HEK293 (cell line): ENCODE measurements at regions not wholly inside any gene's neighbourhood (a gene's known extent, or its start where the extent isn't known, plus 50 kb on each side); places are given as distances from the start of the nearest gene placed in this dataset.

ENCODE experiments used
- CTCF ChIA-PET: fragments of 350-600 bp; formaldehyde crosslinking; extraction: SDS; loops from one replicate; lab custom pipeline; 2021; ENCODE audit warnings: antibody characterized with exemption; lab: Yijun Ruan, JAX
- POLR2A ChIA-PET: fragments of 300-600 bp; formaldehyde crosslinking; extraction: SDS; loops from one replicate; lab custom pipeline; 2020; ENCODE audit warnings: antibody characterized with exemption, inconsistent platforms; lab: Yijun Ruan, JAX
- H3K27ac ChIP-seq: fragments of 200-500 bp; sonication (Bioruptor generic); 2 replicates; pipeline ENCODE4 v1.5.1; 2014; ENCODE audit warnings: low read depth, low read length, control low read depth, inconsistent platforms; ENCODE audit errors: extremely low read depth
- H3K36me3 ChIP-seq, 2 experiments: fragments of 200-500 bp in 1 of 2; sonication (Bioruptor generic) in 1 of 2; 1 replicate in 1 of 2; 2 replicates in 1 of 2; pipeline ENCODE4 v1.5.1; 2014 to 2017; ENCODE audit warnings: inconsistent platforms in 2 of 2, low read length in 2 of 2; ENCODE audit not compliant: control insufficient read depth in 2 of 2, insufficient read depth in 1 of 2
- H3K4me1 ChIP-seq: fragments of 200-500 bp; sonication (Bioruptor generic); 2 replicates; pipeline ENCODE4 v1.5.1; 2014; ENCODE audit warnings: mild to moderate bottlenecking, low read length, inconsistent platforms; ENCODE audit not compliant: control insufficient read depth, insufficient read depth
- H3K4me3 ChIP-seq: 2 replicates; pipeline ENCODE4 v1.5.1; 2011; ENCODE audit warnings: low read depth, mild to moderate bottlenecking, control low read depth, low read length, moderate library complexity
- H3K9me3 ChIP-seq: fragments of 200-500 bp; sonication (Bioruptor generic); 2 replicates; pipeline ENCODE4 v1.5.1; 2014; ENCODE audit warnings: low read depth, low read length, inconsistent platforms; ENCODE audit not compliant: control insufficient read depth, insufficient read depth
- EGR2 ChIP-seq: fragments of 450-650 bp; formaldehyde crosslinking; IDR thresholded peaks from 2 replicates; pipeline ENCODE4 v1.5.1; 2016; ENCODE audit warnings: low read depth, missing biosample characterization, missing genetic modification characterization
- ELK4 ChIP-seq: IDR thresholded peaks from 2 replicates; pipeline ENCODE4 v1.6.1; 2011; ENCODE audit warnings: mild to moderate bottlenecking, low read depth, low read length, borderline replicate concordance
- GLIS2 ChIP-seq: fragments of 450-650 bp; formaldehyde crosslinking; IDR thresholded peaks from 2 replicates; pipeline ENCODE4 v1.5.1; 2016; ENCODE audit warnings: missing biosample characterization, missing genetic modification characterization
- HOXC10 ChIP-seq: sonication (generic); formaldehyde crosslinking; IDR thresholded peaks from 2 replicates; pipeline ENCODE4 v1.8.1; 2023; ENCODE audit warnings: mild to moderate bottlenecking, missing genetic modification reagents
- OSR2 ChIP-seq: fragments of 450-650 bp; formaldehyde crosslinking; IDR thresholded peaks from 2 replicates; pipeline ENCODE4 v1.5.1; 2016; ENCODE audit warnings: missing biosample characterization, missing genetic modification characterization
- PRDM6 ChIP-seq: fragments of 450-650 bp; formaldehyde crosslinking; IDR thresholded peaks from 2 replicates; pipeline ENCODE4 v1.5.1; 2017; ENCODE audit warnings: missing biosample characterization, missing genetic modification characterization
- RBAK ChIP-seq: fragments of 450-650 bp; formaldehyde crosslinking; IDR thresholded peaks from 2 replicates; pipeline ENCODE4 v1.5.1; 2016; ENCODE audit warnings: missing biosample characterization, missing genetic modification characterization
- REPIN1 ChIP-seq: fragments of 450-650 bp; formaldehyde crosslinking; IDR thresholded peaks from 2 replicates; pipeline ENCODE4 v1.5.1; 2017; ENCODE audit warnings: missing biosample characterization, missing genetic modification characterization, low read depth
- SP2 ChIP-seq: fragments of 450-650 bp; formaldehyde crosslinking; IDR thresholded peaks from 2 replicates; pipeline ENCODE4 v1.5.1; 2016; ENCODE audit warnings: missing biosample characterization, missing genetic modification characterization
- ZFP3 ChIP-seq: fragments of 450-650 bp; formaldehyde crosslinking; IDR thresholded peaks from 2 replicates; pipeline ENCODE4 v1.5.1; 2016; ENCODE audit warnings: low read depth, missing biosample characterization, missing genetic modification characterization
- ZFP37 ChIP-seq: fragments of 450-650 bp; formaldehyde crosslinking; IDR thresholded peaks from 2 replicates; pipeline ENCODE4 v1.5.1; 2016; ENCODE audit warnings: missing biosample characterization, missing genetic modification characterization
- ZNF114 ChIP-seq: fragments of 450-650 bp; formaldehyde crosslinking; IDR thresholded peaks from 2 replicates; pipeline ENCODE4 v1.5.0; 2017; ENCODE audit warnings: missing biosample characterization, missing genetic modification characterization
- ZNF18 ChIP-seq: fragments of 450-650 bp; formaldehyde crosslinking; IDR thresholded peaks from 2 replicates; pipeline ENCODE4 v1.5.1; 2016; ENCODE audit warnings: missing biosample characterization, missing genetic modification characterization
- ZNF202 ChIP-seq: fragments of 450-650 bp; formaldehyde crosslinking; IDR thresholded peaks from 2 replicates; pipeline ENCODE4 v1.5.1; 2016; ENCODE audit warnings: missing biosample characterization, missing genetic modification characterization, borderline replicate concordance
- ZNF335 ChIP-seq: fragments of 450-650 bp; formaldehyde crosslinking; conservative IDR thresholded peaks from 2 replicates; pipeline ENCODE4 v1.5.1; 2016; ENCODE audit warnings: missing biosample characterization, missing genetic modification characterization
- ZNF416 ChIP-seq: fragments of 450-650 bp; formaldehyde crosslinking; IDR thresholded peaks from 2 replicates; pipeline ENCODE4 v1.5.1; 2016; ENCODE audit warnings: missing biosample characterization, missing genetic modification characterization
- ZNF426 ChIP-seq: fragments of 450-650 bp; formaldehyde crosslinking; IDR thresholded peaks from 2 replicates; pipeline ENCODE4 v1.5.1; 2017; ENCODE audit warnings: missing biosample characterization, missing genetic modification characterization, mild to moderate bottlenecking, inconsistent platforms, moderate library complexity
- ZNF501 ChIP-seq: fragments of 450-650 bp; formaldehyde crosslinking; IDR thresholded peaks from 2 replicates; pipeline ENCODE4 v1.5.1; 2016; ENCODE audit warnings: missing biosample characterization, missing genetic modification characterization
- ZNF555 ChIP-seq: fragments of 450-650 bp; formaldehyde crosslinking; conservative IDR thresholded peaks from 2 replicates; pipeline ENCODE4 v1.5.1; 2017; ENCODE audit warnings: missing biosample characterization, mild to moderate bottlenecking, missing genetic modification characterization, inconsistent platforms
- ZNF560 ChIP-seq: fragments of 450-650 bp; formaldehyde crosslinking; IDR thresholded peaks from 2 replicates; pipeline ENCODE4 v1.5.1; 2017; ENCODE audit warnings: missing biosample characterization, missing genetic modification characterization, borderline replicate concordance
- ZNF629 ChIP-seq: fragments of 450-650 bp; formaldehyde crosslinking; IDR thresholded peaks from 2 replicates; pipeline ENCODE4 v1.5.1; 2017; ENCODE audit warnings: missing biosample characterization, missing genetic modification characterization
- ZNF645 ChIP-seq: fragments of 450-650 bp; formaldehyde crosslinking; IDR thresholded peaks from 2 replicates; pipeline ENCODE4; 2016; ENCODE audit warnings: missing biosample characterization, missing genetic modification characterization

- TF ChIP-seq OSR2 (tag by site-specific recombination) (no peak), ELK4 (no peak), ZNF645 (no peak), ZNF335 (no peak), ZNF629 (tag by site-specific recombination) (no peak)
- POLR2A ChIA-PET = no interaction called here
Measured at GRCh38 chr10:78415111-78415510, 381.4 kb downstream of the RPS24 start.

GRCh38 chr10:78416031-78417011 is 382.7 kb downstream of the RPS24 start:
- POLR2A ChIA-PET = no interaction called here

More at GRCh38 chr10:78415111-78415510, 381.4 kb downstream of the RPS24 start:
- no peaks in the 10 kb centered on the region for H3K36me3 ChIP-seq
- H3K4me3 ChIP-seq = no peak overlapping the region
- no peaks in the 10 kb centered on the region for H3K9me3 ChIP-seq
- H3K4me1 ChIP-seq = no peaks in the 10 kb centered on the region
- CTCF ChIA-PET = no interaction called here
- no peak overlapping the region for H3K27ac ChIP-seq

More at GRCh38 chr10:78416031-78417011, 382.7 kb downstream of the RPS24 start:
- Histone ChIP-seq H3K4me1 (no peaks in the 10 kb centered on the region), H3K4me3 (no peak overlapping the region), H3K36me3 (no peaks in the 10 kb centered on the region), H3K9me3 (no peaks in the 10 kb centered on the region), H3K27ac (no peak overlapping the region)
- TF ChIP-seq ZNF114 = no peak
- no peak for TF ChIP-seq PRDM6 (tag by site-specific recombination)
- no peak for TF ChIP-seq GLIS2 (tag by site-specific recombination)
- no peak for TF ChIP-seq EGR2 (tag by site-specific recombination)
- no peak for TF ChIP-seq ZNF501 (tag by site-specific recombination)
- TF ChIP-seq ZFP37 (tag by site-specific recombination) = no peak
- TF ChIP-seq SP2 (tag by site-specific recombination) = no peak
- TF ChIP-seq ZNF560 (tag by site-specific recombination) = no peak
- TF ChIP-seq ZNF416 = no peak
- TF ChIP-seq ZNF18 (tag by site-specific recombination) = no peak
- no peak for TF ChIP-seq ZNF555 (tag by site-specific recombination)
- no peak for TF ChIP-seq ZNF202 (tag by site-specific recombination)
- no peak for TF ChIP-seq RBAK
- no peak for TF ChIP-seq REPIN1 (tag by site-specific recombination)
- no peak for TF ChIP-seq HOXC10
- TF ChIP-seq ZNF426 (tag by site-specific recombination) = no peak
- no peak for TF ChIP-seq ZFP3 (tag by site-specific recombination)
- CTCF ChIA-PET = no interaction called here
